ENCODE measurements at regions not wholly inside any gene's neighbourhood (a gene's known extent, or its start where the extent isn't known, plus 50 kb on each side); places are given as distances from the start of the nearest gene placed in this dataset.

DNA sequence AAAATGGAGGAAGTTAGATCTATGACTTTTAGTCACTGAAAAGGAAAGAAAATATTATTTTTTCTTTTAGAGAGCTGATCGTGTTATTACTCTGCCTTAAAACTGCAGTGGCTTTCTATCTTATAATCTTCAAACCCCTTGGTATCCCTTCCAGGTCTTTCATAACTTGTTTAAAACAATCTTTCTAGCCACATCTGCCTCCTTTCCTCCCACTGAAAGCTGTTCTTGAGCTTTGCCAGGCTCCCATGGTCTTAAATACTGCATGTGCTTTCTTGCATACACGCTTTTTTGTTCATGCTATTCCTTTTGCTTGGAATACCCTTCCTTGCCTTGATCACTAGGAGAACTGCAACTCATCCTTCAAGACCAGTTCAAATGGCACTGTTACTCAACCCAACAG, 65.9 kb upstream of the GADD45A start:
- DNase-seq: no peak

DNA sequence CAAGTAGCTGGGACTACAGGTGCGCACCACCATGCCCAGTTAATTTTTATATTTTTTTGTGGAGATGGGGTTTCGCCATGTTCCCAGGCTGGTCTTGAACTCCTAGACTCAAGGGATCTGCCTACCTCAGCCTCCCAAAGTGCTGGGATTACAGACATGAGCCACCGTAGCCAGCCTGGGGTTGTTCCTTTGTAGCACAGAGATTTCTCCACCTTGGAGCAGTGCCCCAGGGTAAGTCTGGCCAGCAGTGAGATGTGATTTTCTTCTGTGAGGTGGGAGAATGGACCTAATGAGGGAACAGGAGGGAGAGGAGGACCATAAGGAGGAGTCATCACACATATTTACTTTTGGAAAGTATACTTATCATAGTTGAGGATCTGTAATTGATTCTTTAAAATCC, 61.1 kb upstream of the GADD45A start:
- DNase-seq: no peak

DNA sequence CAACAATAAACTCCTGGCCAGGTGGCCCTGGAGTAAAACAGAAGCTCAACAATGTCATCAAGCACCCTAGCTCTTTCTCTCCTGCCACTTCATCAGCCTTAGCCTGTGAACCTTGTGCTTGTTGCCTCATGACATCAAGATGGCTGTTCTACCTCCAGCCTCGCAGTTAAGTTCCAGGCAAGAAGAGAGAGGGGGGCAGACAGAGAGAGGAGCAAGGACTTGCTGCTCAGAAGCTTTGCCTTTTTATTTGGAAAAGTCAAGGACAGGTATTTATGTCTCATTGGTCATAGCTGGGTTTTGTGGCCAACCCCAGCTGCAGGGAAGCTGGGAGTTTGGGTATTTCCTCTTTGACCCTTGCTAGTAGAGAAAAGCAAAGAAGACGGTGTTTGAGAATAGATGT, 60.3 kb upstream of the GADD45A start:
- no peak for DNase-seq

DNA sequence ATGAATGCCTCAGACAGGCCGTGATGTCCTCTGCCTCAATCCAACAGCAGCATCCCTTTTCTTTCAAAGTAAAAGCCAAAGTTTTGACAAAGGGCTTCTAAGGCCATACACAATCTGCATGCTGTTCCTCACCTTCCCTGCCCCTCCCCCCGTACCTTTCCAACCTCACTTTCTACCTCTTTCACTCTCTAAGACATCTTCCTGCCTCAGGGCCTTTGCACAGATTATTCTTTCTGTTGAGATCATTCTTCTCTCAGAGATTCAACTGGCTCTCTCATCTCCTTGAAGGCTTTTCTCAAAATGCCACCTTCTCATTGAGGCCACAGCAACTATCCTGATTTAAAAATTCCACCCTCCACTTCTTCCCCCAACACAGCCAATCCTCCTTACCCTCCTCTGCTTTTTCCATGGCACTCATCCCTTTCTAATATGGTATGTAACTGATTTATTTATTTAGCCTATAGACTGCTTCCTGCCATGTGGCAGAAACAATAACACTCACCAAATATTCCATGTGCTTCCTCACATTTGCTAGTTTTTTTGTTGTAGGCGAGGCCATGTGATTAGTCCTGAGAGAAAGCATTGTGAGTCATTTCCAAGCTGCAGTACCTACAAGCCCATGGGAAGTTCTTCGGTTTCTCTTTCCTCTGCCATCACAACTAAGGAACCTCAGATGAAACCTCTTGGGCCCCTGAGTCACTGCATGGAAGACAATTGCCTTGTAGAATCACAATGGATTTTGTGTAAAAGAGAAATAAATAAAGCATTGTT, 58.7 kb upstream of the GADD45A start:
- no peak for DNase-seq

DNA sequence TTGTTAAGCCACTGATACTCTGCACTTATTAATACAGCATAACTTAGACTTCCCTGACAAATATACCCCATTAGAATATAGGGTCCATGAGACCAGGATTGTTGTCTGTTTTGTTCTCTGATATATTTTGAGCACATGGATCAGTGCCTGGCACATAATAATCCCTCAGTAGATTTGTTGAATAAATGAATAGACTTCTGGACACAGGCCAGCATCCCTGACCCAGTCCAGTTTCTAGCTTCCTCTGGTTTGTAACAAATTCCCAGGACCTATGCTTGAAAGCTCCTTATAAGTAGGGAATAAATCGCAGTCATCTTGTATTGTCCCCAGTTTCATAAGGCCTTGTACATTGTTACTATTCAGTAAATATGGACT, 58.2 kb upstream of the GADD45A start:
- DNase-seq: no peak

DNA sequence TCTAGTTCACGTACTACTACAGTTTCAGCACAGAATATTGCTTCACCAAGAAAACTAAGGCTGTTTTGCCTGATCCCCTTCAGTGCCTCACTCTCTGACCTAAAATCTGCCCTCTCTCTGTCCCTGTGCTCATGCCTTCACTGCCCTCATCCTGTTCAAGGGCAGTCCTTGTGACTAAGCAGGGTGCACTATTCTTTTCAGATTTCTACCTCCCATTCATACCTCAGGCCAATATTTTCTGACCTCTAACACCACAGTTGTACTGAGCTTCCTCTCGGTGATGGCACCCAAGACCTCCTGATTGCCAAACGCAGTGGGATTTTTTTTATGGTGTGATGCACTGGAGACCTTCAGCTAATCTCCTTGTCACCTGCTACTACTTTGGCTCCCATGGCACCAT, 57.7 kb upstream of the GADD45A start:
- no peak for DNase-seq

DNA sequence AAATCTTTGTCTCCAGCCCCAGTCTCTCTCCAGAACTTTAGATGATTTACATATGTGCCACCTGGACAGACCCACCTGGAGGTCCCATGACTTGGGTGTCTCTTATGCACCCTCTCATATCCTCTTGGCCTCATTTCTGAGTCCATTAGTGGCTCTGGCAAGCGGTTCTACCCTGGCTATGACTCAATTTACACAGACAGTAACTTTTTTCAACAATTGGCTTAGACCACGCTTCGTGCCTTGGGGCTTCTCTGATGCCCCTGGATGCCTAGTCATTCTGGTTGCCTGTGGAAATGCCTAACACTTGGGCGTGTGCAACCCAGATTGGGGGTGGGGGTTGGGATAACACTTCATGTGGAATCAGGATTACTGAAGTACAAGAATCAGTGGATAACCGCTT, 57.1 kb upstream of the GADD45A start:
- DNase-seq: no peak

DNA sequence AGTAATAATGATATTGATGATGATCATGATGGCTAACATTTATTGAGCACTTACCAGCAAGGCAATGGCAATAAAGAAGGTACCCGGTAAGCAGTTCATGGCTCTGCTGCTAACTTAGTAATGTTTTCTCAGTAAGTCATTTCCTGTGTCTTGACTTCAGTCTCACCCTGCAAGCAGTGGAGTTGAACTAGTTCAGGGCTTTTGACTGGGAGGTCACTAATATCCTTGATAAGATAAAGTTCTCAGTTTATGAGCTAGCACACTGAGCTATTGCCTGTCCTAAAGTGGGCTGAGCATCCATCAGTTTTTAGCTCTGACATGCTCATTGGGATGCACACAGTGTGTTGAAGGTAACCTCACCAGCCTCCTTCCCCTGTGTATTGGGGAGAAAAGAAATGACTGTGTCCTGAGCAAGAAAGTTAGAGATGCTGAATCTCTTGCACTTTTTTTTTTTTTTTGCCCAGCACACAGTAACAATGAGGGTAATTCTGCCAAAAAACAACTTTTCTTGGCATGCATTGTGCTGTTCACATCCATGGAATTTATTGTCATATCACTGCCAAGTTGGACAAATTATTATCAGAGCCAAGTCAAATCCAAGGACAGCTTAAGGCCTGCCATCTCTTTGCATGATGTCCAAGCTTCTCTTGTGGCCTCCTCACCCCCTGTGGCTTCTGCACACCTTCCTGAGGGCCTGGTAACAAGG, 55.5 kb upstream of the GADD45A start:
- no peak for DNase-seq

DNA sequence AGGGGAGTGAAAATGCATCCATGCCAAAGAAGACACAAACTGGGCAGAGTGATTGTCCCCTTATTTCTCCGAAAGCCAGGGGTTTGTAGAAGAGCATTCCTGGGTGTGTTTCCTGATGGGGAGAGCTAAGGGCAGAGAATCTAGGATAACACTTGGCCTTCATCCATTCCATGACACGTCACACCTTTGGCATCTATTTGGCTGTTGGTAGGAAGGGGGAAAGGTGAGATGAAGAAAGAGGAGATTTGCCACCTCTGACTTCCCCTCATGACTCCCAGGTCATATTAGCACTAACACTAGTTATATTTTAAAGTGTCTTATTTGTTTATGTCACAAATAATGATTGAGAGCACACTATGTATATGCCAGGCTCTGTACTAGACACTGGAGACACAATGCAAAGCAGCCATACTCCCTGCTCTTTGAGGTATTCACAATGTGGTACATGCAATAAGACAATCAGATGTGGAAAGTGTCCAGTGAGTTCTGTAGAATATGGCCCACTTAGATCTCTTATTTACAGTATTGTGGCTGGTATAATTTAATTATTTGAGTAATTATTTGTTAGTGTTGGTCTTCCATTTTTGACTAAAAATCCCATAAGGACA, 54.5 kb upstream of the GADD45A start:
- no peak for DNase-seq

DNA sequence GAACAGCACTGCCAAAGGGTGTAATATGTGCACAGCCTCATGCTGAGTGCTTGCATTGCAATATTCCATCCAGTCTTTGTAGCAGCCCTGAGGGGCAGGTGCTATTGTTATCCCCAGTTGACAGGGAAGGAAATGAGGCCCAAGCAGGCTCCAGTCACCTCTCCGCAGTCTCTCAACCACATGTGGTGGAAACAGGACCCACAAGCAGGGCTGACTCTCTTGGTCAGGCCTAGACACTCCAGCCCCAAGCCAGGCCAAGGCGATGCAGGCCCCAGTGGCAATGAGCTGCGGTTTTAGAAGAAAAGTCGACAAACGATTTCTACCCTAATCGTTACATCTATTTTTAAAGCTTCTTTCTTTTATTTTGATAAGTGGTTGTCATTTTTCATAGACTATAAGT, 52.6 kb upstream of the GADD45A start:
- no peak for DNase-seq

DNA sequence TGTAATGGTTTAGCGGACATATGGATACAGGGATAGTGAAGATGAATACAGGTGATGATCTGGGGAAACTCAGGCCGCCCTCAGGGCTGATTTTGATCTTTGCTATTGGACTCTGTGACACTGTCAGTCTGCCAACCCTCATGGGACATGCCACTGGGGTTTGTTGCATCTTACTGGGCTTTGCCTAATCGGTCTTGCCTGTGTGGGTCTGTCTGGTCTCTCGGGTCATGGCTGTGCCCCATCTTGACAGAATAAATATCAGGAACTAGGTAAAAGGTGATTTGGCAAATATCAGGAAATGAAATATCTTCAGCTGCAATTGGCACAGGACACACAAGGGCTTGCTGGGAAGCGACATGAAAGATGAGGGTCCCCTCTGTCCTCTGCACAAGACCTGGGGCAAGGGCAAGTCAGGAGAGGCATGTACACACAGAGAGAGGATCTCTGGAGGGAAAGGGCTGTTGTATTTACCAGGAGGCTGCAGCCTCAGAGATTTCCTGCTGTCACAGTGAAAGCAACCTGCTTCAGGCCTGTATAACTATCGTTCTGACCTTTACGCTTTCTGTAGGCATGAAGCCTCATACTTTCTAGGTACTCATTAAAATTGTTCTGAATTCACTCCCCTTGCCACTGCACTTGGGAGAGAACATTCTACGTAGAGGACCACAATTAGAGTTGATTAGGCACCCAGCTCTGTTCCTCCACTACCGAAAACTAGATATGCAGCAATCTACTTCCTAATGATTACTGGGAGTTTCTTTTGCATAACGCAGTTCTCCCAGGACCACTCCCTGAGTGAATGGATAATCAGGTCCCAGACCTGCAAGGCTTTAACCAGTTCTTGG, 52.0 kb upstream of the GADD45A start:
- DNase-seq: no peak

DNA sequence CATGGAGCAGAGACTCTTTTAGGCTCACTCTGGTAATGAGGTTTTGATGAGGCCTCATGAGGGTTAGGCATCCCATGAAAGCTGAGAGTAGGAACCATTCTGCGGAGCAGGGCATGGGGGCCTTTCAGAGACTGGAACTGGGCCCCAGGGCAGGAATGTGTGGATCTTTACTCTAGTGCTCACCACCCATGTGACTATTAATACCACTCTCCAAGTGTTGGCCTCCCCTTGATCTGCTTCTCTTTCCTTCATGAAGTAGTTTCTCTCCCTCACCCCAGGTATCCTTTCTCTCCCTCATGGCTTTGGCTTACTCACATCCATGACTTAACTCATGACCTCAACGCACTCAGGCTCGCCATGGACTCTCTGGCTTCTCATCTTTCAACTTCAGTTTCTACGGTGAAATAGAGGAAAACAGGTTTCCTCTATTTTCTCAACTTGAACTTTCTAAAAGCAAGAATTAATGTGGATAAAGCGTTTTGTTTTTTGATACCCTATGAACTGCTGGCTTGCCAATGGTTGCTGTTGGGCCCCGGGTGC, 50.5 kb upstream of the GADD45A start:
- no peak for DNase-seq

DNA sequence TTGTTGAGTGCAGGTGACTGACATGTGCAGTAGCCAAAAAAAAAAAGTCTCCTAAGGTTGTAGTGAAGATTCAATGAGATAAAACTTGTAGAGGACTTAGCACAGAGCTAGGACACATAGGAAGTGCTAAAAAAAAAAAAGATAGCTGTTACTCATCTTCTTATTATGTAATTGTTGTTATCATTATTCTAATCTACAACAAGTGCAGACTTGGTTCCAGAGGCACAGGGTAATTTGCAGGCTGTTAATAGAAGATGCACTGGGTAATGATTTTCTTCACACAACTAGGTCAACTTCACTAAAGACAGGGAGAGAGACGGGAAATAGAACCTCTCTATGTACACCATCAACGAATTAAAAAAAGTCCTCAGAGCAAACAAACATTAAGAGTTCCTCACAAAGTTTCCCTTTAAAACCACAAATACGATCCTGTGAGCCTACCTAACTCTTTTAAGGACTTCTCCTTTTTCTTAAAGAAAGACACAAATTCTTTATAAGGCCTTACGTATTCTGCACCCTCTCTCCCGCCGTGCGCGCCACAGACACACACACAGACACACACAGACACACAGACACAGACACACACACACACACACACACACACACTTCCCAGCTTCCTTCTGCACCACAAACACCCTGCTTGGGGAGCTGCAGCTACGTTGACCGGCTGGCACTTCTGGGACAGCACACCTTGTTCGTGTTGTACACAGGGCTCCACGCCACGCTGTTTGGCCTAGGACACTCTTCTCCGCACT, 49.8 kb upstream of the GADD45A start:
- DNase-seq: no peak
